Trophoblast cell (in vitro differentiated cells and primary cell): ENCODE measurements at regions not wholly inside any gene's neighbourhood (a gene's known extent, or its start where the extent isn't known, plus 50 kb on each side); places are given as distances from the start of the nearest gene placed in this dataset.

Experiments
- DNase-seq, 2 donors: peaks; one replicate each; pipeline ENCODE4 v3.0.0-alpha.2; 2016
- H2AFZ ChIP-seq: 2 replicates; pipeline ENCODE4 v1.6.1; 2013; ENCODE audit warnings: low read length, moderate library complexity, mild to moderate bottlenecking; ENCODE audit not compliant: insufficient read depth, poor library complexity
- H2AK5ac ChIP-seq: 2 replicates; pipeline ENCODE4 v1.6.1; 2013; ENCODE audit warnings: mild to moderate bottlenecking, low read length
- H2BK120ac ChIP-seq: 2 replicates; pipeline ENCODE4 v1.6.1; 2013; ENCODE audit warnings: low read length, mild to moderate bottlenecking, moderate library complexity; ENCODE audit not compliant: insufficient read depth, poor library complexity
- H2BK12ac ChIP-seq: 2 replicates; pipeline ENCODE4 v1.6.1; 2013; ENCODE audit warnings: mild to moderate bottlenecking, low read length, moderate library complexity
- H2BK5ac ChIP-seq: 2 replicates; pipeline ENCODE4 v1.6.1; 2013; ENCODE audit warnings: low read length, low read depth, moderate library complexity, mild to moderate bottlenecking; ENCODE audit not compliant: poor library complexity
- H3K14ac ChIP-seq: 2 replicates; pipeline ENCODE4 v1.6.1; 2013; ENCODE audit warnings: mild to moderate bottlenecking, low read length
- H3K18ac ChIP-seq: 2 replicates; pipeline ENCODE4 v1.6.1; 2013; ENCODE audit warnings: mild to moderate bottlenecking, low read length
- H3K23ac ChIP-seq: 2 replicates; pipeline ENCODE4 v1.6.1; 2013; ENCODE audit warnings: low read length
- H3K27ac ChIP-seq: 2 replicates; pipeline ENCODE4 v1.5.1; 2013; ENCODE audit warnings: low read depth, mild to moderate bottlenecking, inconsistent platforms, low read length, moderate library complexity
- H3K27me3 ChIP-seq: 2 replicates; pipeline ENCODE4 v1.6.1; 2013; ENCODE audit warnings: inconsistent platforms, mild to moderate bottlenecking, low read length, moderate library complexity; ENCODE audit not compliant: insufficient read depth
- H3K36me3 ChIP-seq, 2 experiments: 1 replicate in 1 of 2; 2 replicates in 1 of 2; pipeline ENCODE4 v1.6.1; 2013; ENCODE audit warnings: low read length in 2 of 2, mild to moderate bottlenecking in 2 of 2, moderate library complexity in 1 of 2; ENCODE audit not compliant: insufficient read depth in 2 of 2, control insufficient read depth in 1 of 2
- H3K4ac ChIP-seq: 2 replicates; pipeline ENCODE4 v1.6.1; 2013; ENCODE audit warnings: low read depth, mild to moderate bottlenecking, low read length, moderate library complexity
- H3K4me1 ChIP-seq, 2 experiments: 1 replicate in 1 of 2; 2 replicates in 1 of 2; pipeline ENCODE4 v1.6.1; 2013; ENCODE audit warnings: low read length in 2 of 2, mild to moderate bottlenecking in 2 of 2, moderate library complexity in 1 of 2; ENCODE audit not compliant: insufficient read depth in 2 of 2, control insufficient read depth in 1 of 2
- H3K4me2 ChIP-seq: 2 replicates; pipeline ENCODE4 v1.6.1; 2013; ENCODE audit warnings: inconsistent platforms, mild to moderate bottlenecking, low read length, moderate library complexity
- H3K4me3 ChIP-seq: 2 replicates; pipeline ENCODE4 v1.5.1; 2013; ENCODE audit warnings: mild to moderate bottlenecking, low read depth, low read length, inconsistent platforms
- H3K79me1 ChIP-seq: one replicate; pipeline ENCODE4 v1.6.1; 2013; ENCODE audit warnings: low read length
- H3K79me2 ChIP-seq: 2 replicates; pipeline ENCODE4 v1.6.1; 2013; ENCODE audit warnings: low read length, mild to moderate bottlenecking; ENCODE audit not compliant: control insufficient read depth, insufficient read depth, poor library complexity
- H3K9ac ChIP-seq: 2 replicates; pipeline ENCODE4 v1.6.1; 2013; ENCODE audit warnings: mild to moderate bottlenecking, low read length
- H3K9me3 ChIP-seq: 2 replicates; pipeline ENCODE4 v1.6.1; 2013; ENCODE audit warnings: low read depth, mild to moderate bottlenecking, control low read depth, inconsistent platforms, low read length; ENCODE audit not compliant: insufficient read depth
- H4K12ac ChIP-seq: 2 replicates; pipeline ENCODE4 v1.6.1; 2013; ENCODE audit warnings: low read depth, mild to moderate bottlenecking, low read length, moderate library complexity
- H4K8ac ChIP-seq: 2 replicates; pipeline ENCODE4 v1.6.1; 2013; ENCODE audit warnings: low read depth, mild to moderate bottlenecking, low read length, moderate library complexity
- H4K91ac ChIP-seq: one replicate; pipeline ENCODE4 v1.6.1; 2013; ENCODE audit warnings: low read depth, mild to moderate bottlenecking, low read length, moderate library complexity
- WGBS: extraction: QIAGEN DNeasy Blood & Tissue Kit; methylation state at CpG from one replicate; pipeline ENCODE4 v1.1.7; 2013; ENCODE audit warnings: missing lambda C conversion rate; ENCODE audit not compliant: insufficient read length, insufficient coverage; ENCODE audit errors: extremely low coverage; 5-methylcytosine and 5-hydroxymethylcytosine counted together

DNA sequence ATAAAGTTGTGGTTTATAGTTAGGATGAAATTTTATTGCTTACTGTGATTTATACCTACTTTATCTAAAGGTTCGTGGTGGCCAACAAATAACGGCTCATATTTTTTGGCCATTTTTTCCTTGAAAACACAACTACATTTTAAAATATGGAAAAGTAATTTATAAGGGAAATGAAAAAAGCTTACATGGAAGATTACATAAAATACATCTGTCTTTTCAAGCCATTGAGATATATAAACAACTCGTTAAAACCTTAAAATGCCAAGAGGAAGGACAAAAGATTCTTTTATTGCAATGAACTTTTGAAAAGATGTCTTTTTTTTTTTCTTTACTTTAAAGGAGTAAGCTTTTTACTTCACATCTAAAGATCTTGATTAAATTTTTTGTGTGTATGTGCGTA is 55.4 kb upstream of the EYA4 start:
- no peak overlapping the region for H2BK120ac ChIP-seq
- no peak overlapping the region for H4K8ac ChIP-seq
- no peak overlapping the region for H3K14ac ChIP-seq
- H3K79me2 ChIP-seq: no peaks in the 10 kb centered on the region
- H3K4ac ChIP-seq: no peak overlapping the region
- no peak overlapping the region for H2BK5ac ChIP-seq
- no peaks in the 10 kb centered on the region for H3K36me3 ChIP-seq
- no peak overlapping the region for H3K4me2 ChIP-seq
- H3K23ac ChIP-seq: no peak overlapping the region
- no peaks in the 10 kb centered on the region for H3K9me3 ChIP-seq
- H2AFZ ChIP-seq: no peak overlapping the region
- H2AK5ac ChIP-seq: no peak overlapping the region
- no peak overlapping the region for H4K91ac ChIP-seq
- WGBS: no CpG with 5 or more reads among the region's 4 CpGs
- H2BK12ac ChIP-seq: no peak overlapping the region
- no peaks in the 10 kb centered on the region for H3K27me3 ChIP-seq
- H3K4me3 ChIP-seq: no peak overlapping the region
- H3K4me1 ChIP-seq: no peaks in the 10 kb centered on the region
- no peak for DNase-seq
- H3K18ac ChIP-seq: no peak overlapping the region
- no peak overlapping the region for H4K12ac ChIP-seq
- H3K9ac ChIP-seq: no peak overlapping the region
- no peaks in the 10 kb centered on the region for H3K79me1 ChIP-seq
- H3K27ac ChIP-seq: no peak overlapping the region

DNA sequence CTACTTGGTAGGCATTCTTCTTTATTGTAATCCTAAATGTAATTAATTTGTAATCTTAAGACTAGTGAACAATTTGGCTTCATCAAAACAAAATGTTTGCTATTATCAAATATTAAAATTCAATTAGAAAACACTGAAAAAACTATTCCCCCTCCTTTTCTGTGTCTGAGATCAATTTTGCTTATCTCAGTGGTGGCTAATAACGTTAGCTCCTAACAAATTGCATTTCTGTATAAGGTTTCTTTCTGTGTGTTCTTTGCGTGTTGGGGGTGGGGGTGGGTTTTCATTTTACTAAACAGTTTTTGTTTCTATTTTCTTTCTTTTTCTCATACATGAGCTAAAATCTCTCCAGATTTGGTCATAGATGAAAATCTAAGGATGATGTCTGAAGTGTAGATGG is 54.0 kb upstream of the EYA4 start:
- H2BK5ac ChIP-seq: no peak overlapping the region
- H2BK12ac ChIP-seq: no peak overlapping the region
- H4K91ac ChIP-seq: no peak overlapping the region
- no peak overlapping the region for H2BK120ac ChIP-seq
- no peak for DNase-seq
- no peak overlapping the region for H3K27ac ChIP-seq
- H3K4ac ChIP-seq: no peak overlapping the region
- no peak overlapping the region for H3K23ac ChIP-seq
- no peaks in the 10 kb centered on the region for H3K79me2 ChIP-seq
- H2AK5ac ChIP-seq: no peak overlapping the region
- H4K8ac ChIP-seq: no peak overlapping the region
- no CpG with 5 or more reads among the region's 2 CpGs for WGBS
- no peaks in the 10 kb centered on the region for H3K27me3 ChIP-seq
- H3K4me2 ChIP-seq: no peak overlapping the region
- H3K9me3 ChIP-seq: no peaks in the 10 kb centered on the region
- no peak overlapping the region for H3K9ac ChIP-seq
- no peaks in the 10 kb centered on the region for H3K79me1 ChIP-seq
- H3K18ac ChIP-seq: no peak overlapping the region
- no peak overlapping the region for H2AFZ ChIP-seq
- H3K4me1 ChIP-seq: no peaks in the 10 kb centered on the region
- no peak overlapping the region for H3K4me3 ChIP-seq
- no peaks in the 10 kb centered on the region for H3K36me3 ChIP-seq
- no peak overlapping the region for H4K12ac ChIP-seq
- H3K14ac ChIP-seq: no peak overlapping the region

DNA sequence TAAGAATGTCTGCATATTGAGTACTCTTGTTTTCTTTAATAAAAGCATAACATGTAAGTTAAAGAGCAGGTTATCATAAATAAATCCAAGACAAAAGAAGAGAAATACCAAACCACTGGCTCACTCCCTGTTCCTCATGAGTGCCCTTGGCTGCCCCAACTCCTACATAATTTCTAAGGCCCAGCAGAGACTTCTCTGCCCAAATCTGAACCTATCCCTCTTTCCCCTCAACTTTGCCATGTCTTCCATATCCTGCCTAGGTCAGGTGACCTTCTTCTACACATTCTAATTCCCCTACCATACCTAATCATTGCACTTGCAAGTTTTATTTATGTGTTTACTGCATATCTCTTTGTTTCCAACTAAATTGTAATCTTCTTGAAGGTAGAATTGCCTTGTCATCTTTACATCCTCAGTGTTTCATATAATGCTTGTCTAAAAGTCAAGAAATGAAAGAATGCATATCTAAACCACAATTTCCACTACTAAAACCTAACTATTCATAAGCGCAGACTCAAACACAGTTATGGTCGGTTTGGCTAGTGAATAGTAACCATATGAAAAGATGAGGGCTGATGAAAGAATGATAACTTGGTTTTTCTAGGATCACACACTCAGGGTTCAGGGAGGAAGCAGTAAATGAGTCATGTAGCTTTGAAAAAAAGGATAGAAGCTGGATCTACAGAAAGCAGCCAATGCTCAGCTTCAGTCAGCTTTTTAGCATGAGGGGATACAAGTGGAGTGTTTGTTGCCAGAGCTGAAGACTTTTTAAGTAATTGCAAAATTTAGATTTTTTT is 53.3 kb upstream of the EYA4 start:
- Histone ChIP-seq H2BK5ac (no peak overlapping the region), H3K79me1 (no peaks in the 10 kb centered on the region), H3K23ac (no peak overlapping the region), H3K9ac (no peak overlapping the region), H4K8ac (no peak overlapping the region), H3K14ac (no peak overlapping the region), H3K4me1 (no peaks in the 10 kb centered on the region), H4K91ac (no peak overlapping the region), H3K4me2 (no peak overlapping the region), H2AFZ (no peak overlapping the region), H3K27me3 (no peaks in the 10 kb centered on the region), H3K9me3 (no peaks in the 10 kb centered on the region), H3K79me2 (no peaks in the 10 kb centered on the region), H4K12ac (no peak overlapping the region), H3K18ac (no peak overlapping the region), H3K4ac (no peak overlapping the region), H2BK12ac (no peak overlapping the region), H3K4me3 (no peak overlapping the region), H2BK120ac (no peak overlapping the region), H3K27ac (no peak overlapping the region), H2AK5ac (no peak overlapping the region), H3K36me3 (no peaks in the 10 kb centered on the region)
- no CpG with 5 or more reads among the region's 2 CpGs for WGBS
- DNase-seq: no peak

DNA sequence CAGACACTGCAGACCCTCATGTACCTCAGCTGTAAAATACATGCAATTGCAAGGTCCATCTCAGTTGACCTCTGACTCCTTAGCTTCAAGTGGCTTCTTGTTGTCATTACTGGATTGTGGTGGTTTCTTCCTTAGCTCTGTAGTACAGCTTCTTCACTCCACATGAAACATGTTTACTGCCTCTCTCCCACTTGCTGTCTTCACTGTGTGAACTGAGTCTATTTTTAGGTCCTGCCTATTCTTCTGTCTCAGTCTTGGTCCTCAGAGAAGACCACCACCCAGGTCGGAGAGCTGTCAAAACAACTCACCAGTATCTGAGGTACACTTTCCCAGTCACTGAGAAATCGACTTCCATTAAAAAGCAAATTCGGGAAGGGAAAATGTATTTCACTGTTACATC is 50.2 kb upstream of the EYA4 start:
- Histone ChIP-seq H2AK5ac (no peak overlapping the region), H3K9me3 (no peaks in the 10 kb centered on the region), H3K79me1 (no peaks in the 10 kb centered on the region), H3K79me2 (no peaks in the 10 kb centered on the region), H2BK5ac (no peak overlapping the region), H3K27ac (no peak overlapping the region), H3K4me2 (no peak overlapping the region), H3K4me3 (no peak overlapping the region), H4K12ac (no peak overlapping the region), H4K91ac (no peak overlapping the region), H2BK120ac (no peak overlapping the region), H3K4me1 (no peaks in the 10 kb centered on the region), H3K36me3 (no peaks in the 10 kb centered on the region), H3K18ac (no peak overlapping the region), H4K8ac (no peak overlapping the region), H2AFZ (no peak overlapping the region), H3K14ac (no peak overlapping the region), H3K23ac (no peak overlapping the region), H3K4ac (no peak overlapping the region), H2BK12ac (no peak overlapping the region), H3K9ac (no peak overlapping the region), H3K27me3 (no peaks in the 10 kb centered on the region)
- WGBS: no CpG with 5 or more reads among the region's 3 CpGs
- no peak for DNase-seq
